Caki2 (cell line): ENCODE measurements at regions not wholly inside any gene's neighbourhood (a gene's known extent, or its start where the extent isn't known, plus 50 kb on each side); places are given as distances from the start of the nearest gene placed in this dataset.
"Not testable (repeated sequence)": the region's sequence is repeated elsewhere in the genome, so short reads cannot be mapped to it uniquely, and the experiment has no call there.

Source experiments
- DNase-seq: peaks from one replicate; pipeline ENCODE4 v3.0.0-alpha.2; 2015; ENCODE audit warnings: low read depth
- in situ Hi-C: cut with HindIII; loops from 2 replicates; pipeline ENCODE4 v1.10.0; 2016; ENCODE audit warnings: low sequenced_read_pairs, low pct_unique_long_range_greater_than_20kb, mixed read lengths

- DNase-seq = peak; percentile 76
- in situ Hi-C loops = loop anchor here (25.0 kb wide), 1 partner anchor 136 kb away; no protein-coding TSS in a partner anchor
Observed at GRCh38 chr1:244301595-244302130, 150.0 kb downstream of the ADSS2 start.

DNA sequence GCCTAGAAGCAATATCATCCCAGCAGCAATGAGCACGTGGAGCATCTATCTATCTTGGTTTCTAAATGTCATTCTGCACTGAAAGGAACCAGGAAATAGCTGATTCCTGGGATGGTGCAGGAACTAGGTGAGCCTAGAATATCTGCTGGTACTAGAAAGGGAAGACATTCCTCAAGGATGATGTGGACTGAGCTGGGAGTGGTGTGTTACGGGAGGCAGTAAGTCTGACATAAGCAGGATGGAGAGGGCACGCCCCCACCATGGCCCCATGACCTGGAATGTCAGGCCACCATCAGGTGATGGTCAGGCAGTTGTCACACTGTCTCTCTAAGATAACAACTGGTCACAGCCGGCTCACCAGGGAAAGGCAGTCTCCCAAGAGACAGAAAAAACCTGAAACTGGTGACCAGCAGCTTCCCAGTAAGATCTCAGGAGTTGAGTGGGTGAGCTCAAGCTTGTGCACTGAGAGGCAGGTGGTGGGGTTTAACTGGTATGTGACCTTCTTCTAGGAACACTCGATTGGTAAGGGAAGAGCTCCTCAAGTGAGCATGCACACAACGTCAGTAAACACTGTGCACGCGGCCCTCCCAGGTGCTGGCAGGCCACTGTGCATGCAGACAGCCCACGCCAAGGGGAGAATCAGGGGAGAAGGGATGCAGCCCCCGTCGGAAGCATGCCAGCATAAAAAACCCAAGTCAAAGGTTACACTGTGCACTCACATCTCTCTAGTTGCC is 148.7 kb downstream of the ADSS2 start:
- DNase-seq = peak; percentile 98
- in situ Hi-C loops = loop anchor here (25.0 kb wide), 1 partner anchor 134 kb away; no protein-coding TSS in a partner anchor

DNA sequence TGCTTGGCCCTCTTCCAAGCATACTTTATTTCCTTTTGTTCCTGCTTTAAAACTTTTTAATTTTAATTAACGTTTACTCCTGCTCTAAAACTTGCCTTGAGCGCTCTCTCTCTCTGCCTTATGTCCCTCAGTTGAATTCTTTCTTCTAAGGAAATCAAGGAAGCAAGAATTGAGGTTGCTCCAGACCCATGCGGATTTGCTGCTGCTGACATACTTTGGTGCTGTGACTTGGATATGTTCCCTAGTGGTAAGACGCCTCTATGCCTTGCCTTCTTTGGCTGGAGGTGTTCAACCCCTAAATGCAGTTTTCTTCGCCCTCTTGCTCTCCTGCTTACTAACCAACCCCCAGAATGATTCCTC is 148.1 kb downstream of the ADSS2 start:
- in situ Hi-C loops = loop anchor here (25.0 kb wide), 1 partner anchor 134 kb away; no protein-coding TSS in a partner anchor
- no peak for DNase-seq

DNA sequence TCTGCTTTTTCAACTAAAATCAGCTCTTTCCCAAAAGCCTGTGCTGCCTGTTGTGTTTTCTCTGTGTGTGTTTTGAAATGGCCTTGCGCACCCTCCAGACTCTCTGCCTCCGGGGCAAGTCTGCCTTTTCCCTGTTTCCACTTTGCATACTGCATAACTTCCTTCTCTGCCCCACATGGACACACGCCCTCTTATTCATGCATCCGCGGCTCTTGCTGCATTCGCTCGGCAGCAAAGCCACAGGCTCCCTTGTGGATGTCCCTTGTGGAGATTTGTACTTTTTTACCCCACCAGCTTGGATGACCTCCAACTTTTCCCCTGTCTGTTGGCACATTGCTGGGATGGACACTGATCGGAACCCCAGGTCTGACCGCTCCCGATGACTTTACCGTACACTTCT is 147.6 kb downstream of the ADSS2 start:
- in situ Hi-C loops = loop anchor here (25.0 kb wide), 1 partner anchor 133 kb away; no protein-coding TSS in a partner anchor
- DNase-seq = peak; percentile 31

- DNase-seq = no peak
- in situ Hi-C loops = loop anchor here (25.0 kb wide), 1 partner anchor 133 kb away; no protein-coding TSS in a partner anchor
Observed at GRCh38 chr1:244304656-244305055, 147.1 kb downstream of the ADSS2 start.

GRCh38 chr1:244305776-244306341 is 145.8 kb downstream of the ADSS2 start:
- in situ Hi-C loops = loop anchor here (25.0 kb wide), 1 partner anchor 131 kb away; no protein-coding TSS in a partner anchor
- no peak for DNase-seq

DNA sequence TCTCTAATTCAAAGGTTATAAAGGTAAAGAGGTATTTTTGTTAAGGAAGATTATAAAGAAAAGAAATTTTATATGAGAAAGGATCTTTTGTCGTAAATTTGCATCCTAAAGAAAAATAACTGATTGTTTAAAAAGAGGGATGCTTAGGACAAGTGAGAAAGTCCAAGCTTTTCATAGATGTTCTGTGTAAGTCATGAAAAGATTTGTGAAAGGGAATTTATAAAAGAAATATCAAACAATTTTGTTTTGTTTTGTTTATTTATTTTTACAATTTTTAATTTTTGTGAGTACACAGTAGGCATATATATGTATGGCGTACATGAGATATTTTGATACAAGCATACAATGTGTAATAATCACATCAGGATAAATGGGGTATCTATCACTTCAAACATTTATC is 145.2 kb downstream of the ADSS2 start:
- in situ Hi-C loops = loop anchor here (25.0 kb wide), 1 partner anchor 131 kb away; no protein-coding TSS in a partner anchor
- DNase-seq = no peak

- not testable (repeated sequence) for DNase-seq
- in situ Hi-C loops = loop anchor here (25.0 kb wide), 1 partner anchor 128 kb away; no protein-coding TSS in a partner anchor
Observed at GRCh38 chr1:244309191-244309590, 142.5 kb downstream of the ADSS2 start.

DNA sequence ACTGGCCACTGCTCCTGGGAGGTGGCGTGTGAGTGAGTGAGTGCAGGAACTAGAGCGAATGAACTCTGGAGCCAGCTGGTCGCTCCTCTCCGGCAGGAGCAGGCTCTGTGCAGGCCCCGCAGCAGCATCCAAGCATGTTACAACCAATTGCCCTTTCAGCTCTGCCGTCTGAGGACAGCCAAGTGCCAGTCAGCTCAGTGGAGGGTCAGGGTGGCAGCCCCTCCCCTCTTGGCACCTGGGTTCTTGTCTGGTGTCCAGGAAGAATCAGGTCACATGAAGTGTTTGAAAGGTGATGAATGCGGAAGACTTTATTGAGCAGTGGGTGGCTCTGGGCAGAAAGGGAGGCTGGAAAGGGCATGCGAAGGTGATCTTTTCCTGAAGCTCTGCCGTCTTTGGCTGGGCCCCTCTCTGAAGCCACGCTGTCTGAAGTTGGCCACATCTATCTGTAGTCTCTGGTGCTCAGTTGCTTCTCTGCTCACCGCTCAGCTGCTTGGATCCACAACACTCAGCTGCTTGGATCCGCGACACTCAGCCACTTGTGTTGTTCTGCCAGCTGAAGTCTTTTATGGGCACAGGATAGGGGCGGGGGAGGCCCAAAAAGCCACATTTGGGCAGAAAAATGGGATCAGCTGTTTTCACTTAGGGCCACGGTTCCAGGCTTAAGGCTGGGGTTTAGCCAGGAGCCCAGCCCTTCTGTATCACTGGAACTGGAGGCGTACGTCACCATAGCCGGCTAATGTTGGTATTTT is 139.8 kb downstream of the ADSS2 start:
- DNase-seq = no peak
- in situ Hi-C loops = loop anchor here (25.0 kb wide), 1 partner anchor 125 kb away; no protein-coding TSS in a partner anchor

GRCh38 chr1:244313346-244313745 is 138.4 kb downstream of the ADSS2 start:
- in situ Hi-C loops = loop anchor here (25.0 kb wide), 1 partner anchor 124 kb away; no protein-coding TSS in a partner anchor
- no peak for DNase-seq

- no peak for DNase-seq
- in situ Hi-C loops = loop anchor here (25.0 kb wide), 1 partner anchor 122 kb away; no protein-coding TSS in a partner anchor
Observed at GRCh38 chr1:244314921-244315559, 136.7 kb downstream of the ADSS2 start.

GRCh38 chr1:244315996-244316395 is 135.7 kb downstream of the ADSS2 start:
- in situ Hi-C loops = loop anchor here (25.0 kb wide), 1 partner anchor 121 kb away; no protein-coding TSS in a partner anchor

GRCh38 chr1:244316407-244316806 is 135.3 kb downstream of the ADSS2 start:
- DNase-seq = no peak
- in situ Hi-C loops = loop anchor here (25.0 kb wide), 1 partner anchor 121 kb away; no protein-coding TSS in a partner anchor

More at GRCh38 chr1:244315996-244316395, 135.7 kb downstream of the ADSS2 start:
- no peak for DNase-seq

DNA sequence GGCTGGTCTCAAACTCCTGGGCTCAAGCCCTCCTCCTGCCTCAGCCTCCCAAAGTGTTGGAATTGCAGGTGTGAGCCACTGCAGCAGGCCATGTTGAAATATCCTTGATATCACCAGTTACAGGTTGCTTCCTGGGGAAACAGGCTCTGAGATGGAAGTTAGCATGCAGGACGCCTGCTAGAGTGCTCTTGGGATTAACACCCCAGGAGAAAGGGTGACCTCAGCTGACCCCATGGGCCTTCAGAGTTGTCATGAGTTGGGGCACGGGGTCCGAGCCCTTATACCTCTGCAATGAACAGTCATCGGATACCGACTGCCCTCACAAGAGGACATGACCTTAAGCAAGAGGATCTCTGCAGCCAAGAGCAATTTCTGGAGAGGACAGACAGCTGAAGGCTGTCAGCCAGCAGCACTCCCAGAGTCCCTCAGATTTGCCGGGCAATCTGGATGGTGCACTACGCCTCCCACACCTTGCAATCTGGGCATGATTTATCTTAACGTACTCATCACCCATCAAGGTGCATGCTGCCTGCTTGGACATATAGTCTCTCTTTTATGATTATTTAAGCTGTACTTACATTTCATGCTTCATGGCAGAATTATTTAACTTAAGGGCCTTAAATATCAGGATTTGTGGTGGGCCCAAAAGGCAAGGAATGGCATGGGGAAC is 134.6 kb downstream of the ADSS2 start:
- DNase-seq = no peak
- in situ Hi-C loops = loop anchor here (25.0 kb wide), 1 partner anchor 120 kb away; no protein-coding TSS in a partner anchor

GRCh38 chr1:244318078-244318477 is 133.6 kb downstream of the ADSS2 start:
- DNase-seq = no peak
- in situ Hi-C loops = loop anchor here (25.0 kb wide), 1 partner anchor 119 kb away; no protein-coding TSS in a partner anchor

GRCh38 chr1:244318512-244318911 is 133.2 kb downstream of the ADSS2 start:
- DNase-seq = no peak
- in situ Hi-C loops = loop anchor here (25.0 kb wide), 1 partner anchor 119 kb away; no protein-coding TSS in a partner anchor
